Lower leg skin (tissue), 4 donors: ENCODE measurements at regions not wholly inside any gene's neighbourhood (a gene's known extent, or its start where the extent isn't known, plus 50 kb on each side); places are given as distances from the start of the nearest gene placed in this dataset.

ENCODE experiments used
- DNase-seq, 2 donors: peaks; one replicate each; pipeline ENCODE4 v3.0.0-alpha.2; 2019; ENCODE audit warnings: low spot score in 2 of 2
- H3K4me3 ChIP-seq: fragments of 200-600 bp; sonication (generic); 2 replicates; pipeline ENCODE4 v1.5.1; 2017; ENCODE audit warnings: mild to moderate bottlenecking, low read depth; ENCODE audit not compliant: poor library complexity, severe bottlenecking
- POLR2A ChIP-seq, 2 donors: fragments of 450-650 bp; IDR thresholded peaks; one replicate each; pipeline ENCODE4 v1.6.1; 2016 to 2017; ENCODE audit warnings: antibody characterized with exemption in 2 of 2, mild to moderate bottlenecking in 1 of 2, moderate library complexity in 1 of 2
- WGBS, 2 donors: methylation state at CpG; one replicate each; pipeline ENCODE4 v1.1.5; 2018; 5-methylcytosine and 5-hydroxymethylcytosine counted together
- intact Hi-C: fragments of 100-400 bp; cut with DNase I; formaldehyde crosslinking; loops from one replicate; pipeline ENCODE4 v1.15.0; 2023; ENCODE audit warnings: low total_unique reads
- TF ChIP-seq, protein P1 (sequence below), 3 donors: fragments of 450-650 bp; IDR thresholded peaks; one replicate each; pipeline ENCODE4 v1.5.1; 2016; ENCODE audit warnings: antibody characterized with exemption in 3 of 3, mild to moderate bottlenecking in 3 of 3, moderate library complexity in 2 of 3

- WGBS, 2 donors = 71 to 82% methylated on average over 1 of the region's 1 CpG
- DNase-seq = no peak
- TF ChIP-seq, protein P1, sequence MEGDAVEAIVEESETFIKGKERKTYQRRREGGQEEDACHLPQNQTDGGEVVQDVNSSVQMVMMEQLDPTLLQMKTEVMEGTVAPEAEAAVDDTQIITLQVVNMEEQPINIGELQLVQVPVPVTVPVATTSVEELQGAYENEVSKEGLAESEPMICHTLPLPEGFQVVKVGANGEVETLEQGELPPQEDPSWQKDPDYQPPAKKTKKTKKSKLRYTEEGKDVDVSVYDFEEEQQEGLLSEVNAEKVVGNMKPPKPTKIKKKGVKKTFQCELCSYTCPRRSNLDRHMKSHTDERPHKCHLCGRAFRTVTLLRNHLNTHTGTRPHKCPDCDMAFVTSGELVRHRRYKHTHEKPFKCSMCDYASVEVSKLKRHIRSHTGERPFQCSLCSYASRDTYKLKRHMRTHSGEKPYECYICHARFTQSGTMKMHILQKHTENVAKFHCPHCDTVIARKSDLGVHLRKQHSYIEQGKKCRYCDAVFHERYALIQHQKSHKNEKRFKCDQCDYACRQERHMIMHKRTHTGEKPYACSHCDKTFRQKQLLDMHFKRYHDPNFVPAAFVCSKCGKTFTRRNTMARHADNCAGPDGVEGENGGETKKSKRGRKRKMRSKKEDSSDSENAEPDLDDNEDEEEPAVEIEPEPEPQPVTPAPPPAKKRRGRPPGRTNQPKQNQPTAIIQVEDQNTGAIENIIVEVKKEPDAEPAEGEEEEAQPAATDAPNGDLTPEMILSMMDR (IDR thresholded peaks at IDR 0.05) = no peak
- TF ChIP-seq POLR2A (IDR thresholded peaks at IDR 0.05) = no peak
- intact Hi-C loops = no loop called here
- no peak overlapping the region for H3K4me3 ChIP-seq
Measured at GRCh38 chr14:21874946-21875345, 201.3 kb upstream of the OR4E1 start.

GRCh38 chr14:21874167-21874566 lies 200.5 kb upstream of the OR4E1 start:
- WGBS, 2 donors = 69 to 71% methylated on average over 3 of the region's 3 CpGs
- no peak for TF ChIP-seq POLR2A (IDR thresholded peaks at IDR 0.05)
- TF ChIP-seq, protein P1 (IDR thresholded peaks at IDR 0.05) = no peak

GRCh38 chr14:21868442-21869046 lies 194.9 kb upstream of the OR4E1 start:
- intact Hi-C loops = no loop called here
- DNase-seq = no peak
- H3K4me3 ChIP-seq = no peak overlapping the region
- TF ChIP-seq, protein P1 (IDR thresholded peaks at IDR 0.05) = no peak
- no peak for TF ChIP-seq POLR2A (IDR thresholded peaks at IDR 0.05)
- WGBS, 2 donors = 62 to 68% methylated on average over 2 of the region's 2 CpGs

More at GRCh38 chr14:21874167-21874566, 200.5 kb upstream of the OR4E1 start:
- intact Hi-C loops = no loop called here
- no peak overlapping the region for H3K4me3 ChIP-seq
- no peak for DNase-seq

DNA sequence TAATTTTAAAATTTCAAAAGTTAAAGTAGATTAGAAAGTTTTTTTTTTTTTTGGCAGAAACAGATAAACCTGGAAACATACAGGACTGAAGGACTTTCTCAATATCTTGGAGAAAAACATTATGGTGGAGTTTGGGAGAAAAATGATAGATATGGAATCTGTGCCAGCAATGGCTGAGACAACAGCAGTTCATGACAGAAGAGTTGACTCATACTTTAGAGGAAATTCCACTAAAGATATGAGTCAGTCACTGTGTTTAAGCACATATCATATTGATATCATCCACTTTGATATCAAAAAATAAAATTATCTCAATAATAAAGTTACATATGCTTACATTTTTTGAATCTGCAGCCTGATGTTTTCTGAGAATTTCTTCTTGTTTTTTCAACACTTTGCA lies 193.9 kb upstream of the OR4E1 start:
- intact Hi-C loops = no loop called here
- TF ChIP-seq, protein P1 (IDR thresholded peaks at IDR 0.05) = no peak
- TF ChIP-seq POLR2A (IDR thresholded peaks at IDR 0.05) = no peak
- no peak overlapping the region for H3K4me3 ChIP-seq
- DNase-seq = no peak

- DNase-seq = no peak
- H3K4me3 ChIP-seq = no peak overlapping the region
- TF ChIP-seq POLR2A (IDR thresholded peaks at IDR 0.05) = no peak
- TF ChIP-seq, protein P1 (IDR thresholded peaks at IDR 0.05) = no peak
- intact Hi-C loops = no loop called here
Measured at GRCh38 chr14:21866479-21866878, 192.9 kb upstream of the OR4E1 start.

DNA sequence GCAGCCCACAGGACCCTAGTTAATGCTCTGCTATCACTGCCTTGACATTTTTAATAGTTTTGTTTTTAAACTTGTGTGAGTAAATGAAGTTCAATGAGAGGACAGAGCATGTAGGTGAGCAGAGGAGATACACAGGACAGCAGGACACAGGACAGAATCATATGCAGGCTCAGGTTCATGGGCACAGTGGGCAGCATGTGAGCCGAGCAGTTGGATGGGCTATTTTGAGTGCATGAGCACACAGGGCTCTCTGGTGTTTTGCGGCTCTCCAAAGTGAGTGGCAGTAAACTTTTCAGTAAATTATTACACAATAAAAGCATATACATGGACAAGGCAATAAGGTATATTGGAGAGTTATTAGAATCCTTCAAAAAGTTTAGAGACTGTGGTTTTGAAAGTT lies 189.7 kb upstream of the OR4E1 start:
- no peak for DNase-seq
- H3K4me3 ChIP-seq = no peak overlapping the region
- TF ChIP-seq POLR2A (IDR thresholded peaks at IDR 0.05) = no peak
- TF ChIP-seq, protein P1 (IDR thresholded peaks at IDR 0.05) = no peak
- 80 to 83% methylated on average over 2 of the region's 2 CpGs for WGBS, 2 donors
- intact Hi-C loops = no loop called here
